AG09319 (cell line): ENCODE measurements at regions not wholly inside any gene's neighbourhood (a gene's known extent, or its start where the extent isn't known, plus 50 kb on each side); places are given as distances from the start of the nearest gene placed in this dataset.

ENCODE experiments used
- DNase-seq: peaks from one replicate; pipeline ENCODE4 v3.0.0-alpha.2; 2010; ENCODE audit warnings: low read depth; ENCODE audit errors: extremely low read depth
- TF ChIP-seq, protein P1 (sequence below): IDR thresholded peaks from 2 replicates; pipeline ENCODE4 v1.5.1; 2011; ENCODE audit warnings: low read depth, mild to moderate bottlenecking, inconsistent platforms, low read length, moderate library complexity

DNA sequence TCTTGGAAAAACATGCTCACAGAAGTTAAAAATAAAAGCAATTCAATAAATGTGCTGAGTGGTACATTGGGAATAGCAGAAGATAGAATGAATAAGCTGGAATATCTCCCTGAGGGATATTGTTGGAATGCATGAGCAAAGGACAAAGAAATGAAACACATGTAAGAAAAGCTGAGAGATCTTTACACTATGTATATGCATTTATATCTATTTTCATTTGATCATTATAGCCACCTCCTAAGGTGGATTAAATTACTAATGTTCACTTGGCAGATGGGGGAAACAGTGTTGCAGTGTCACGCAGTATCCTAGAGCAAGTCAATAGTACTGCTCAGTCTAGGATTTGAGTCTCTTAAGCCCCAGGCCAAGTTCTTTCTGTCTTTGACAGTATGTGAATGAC, 542.0 kb upstream of the MARCKS start:
- no peak for DNase-seq
- TF ChIP-seq, protein P1, sequence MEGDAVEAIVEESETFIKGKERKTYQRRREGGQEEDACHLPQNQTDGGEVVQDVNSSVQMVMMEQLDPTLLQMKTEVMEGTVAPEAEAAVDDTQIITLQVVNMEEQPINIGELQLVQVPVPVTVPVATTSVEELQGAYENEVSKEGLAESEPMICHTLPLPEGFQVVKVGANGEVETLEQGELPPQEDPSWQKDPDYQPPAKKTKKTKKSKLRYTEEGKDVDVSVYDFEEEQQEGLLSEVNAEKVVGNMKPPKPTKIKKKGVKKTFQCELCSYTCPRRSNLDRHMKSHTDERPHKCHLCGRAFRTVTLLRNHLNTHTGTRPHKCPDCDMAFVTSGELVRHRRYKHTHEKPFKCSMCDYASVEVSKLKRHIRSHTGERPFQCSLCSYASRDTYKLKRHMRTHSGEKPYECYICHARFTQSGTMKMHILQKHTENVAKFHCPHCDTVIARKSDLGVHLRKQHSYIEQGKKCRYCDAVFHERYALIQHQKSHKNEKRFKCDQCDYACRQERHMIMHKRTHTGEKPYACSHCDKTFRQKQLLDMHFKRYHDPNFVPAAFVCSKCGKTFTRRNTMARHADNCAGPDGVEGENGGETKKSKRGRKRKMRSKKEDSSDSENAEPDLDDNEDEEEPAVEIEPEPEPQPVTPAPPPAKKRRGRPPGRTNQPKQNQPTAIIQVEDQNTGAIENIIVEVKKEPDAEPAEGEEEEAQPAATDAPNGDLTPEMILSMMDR: no peak

DNA sequence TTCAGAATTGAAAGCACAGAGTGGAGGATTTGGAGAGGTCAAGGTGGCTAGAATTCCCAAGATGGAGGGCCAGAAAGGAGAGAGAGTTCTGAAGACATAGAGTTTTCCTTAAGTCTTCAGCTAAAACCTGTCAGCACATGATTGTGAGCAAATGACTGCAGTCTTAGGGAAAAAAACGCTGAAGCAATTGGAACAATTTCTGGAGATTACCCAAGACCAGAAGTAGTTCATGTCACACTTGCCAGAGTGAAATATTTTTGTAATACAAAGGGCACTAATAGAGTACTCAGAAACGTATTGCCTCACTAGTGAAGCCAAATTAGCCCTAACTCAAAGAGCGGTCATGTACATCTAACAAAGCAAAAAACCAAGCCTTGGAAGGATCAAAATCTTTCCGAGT, 541.3 kb upstream of the MARCKS start:
- TF ChIP-seq, protein P1: no peak
- DNase-seq: no peak

DNA sequence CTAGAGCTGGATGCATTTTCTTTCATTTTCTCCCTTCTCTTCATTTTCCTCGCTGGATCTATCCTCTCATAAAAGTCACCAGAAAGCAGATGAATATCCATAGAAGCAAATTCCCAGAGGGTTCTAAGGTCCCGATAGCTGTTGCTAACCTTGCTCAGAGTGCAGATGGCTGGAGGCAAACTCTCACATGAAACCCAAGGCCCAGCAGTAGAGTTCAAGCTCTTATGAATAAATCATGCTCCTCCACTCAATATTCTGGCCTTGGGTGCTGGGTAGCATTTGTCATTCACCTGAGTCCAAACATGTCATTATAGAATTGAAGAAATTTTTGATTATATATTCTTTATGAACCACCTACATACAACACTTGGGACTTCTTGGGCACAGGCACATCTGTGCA, 539.7 kb upstream of the MARCKS start:
- DNase-seq: no peak
- TF ChIP-seq, protein P1: no peak

DNA sequence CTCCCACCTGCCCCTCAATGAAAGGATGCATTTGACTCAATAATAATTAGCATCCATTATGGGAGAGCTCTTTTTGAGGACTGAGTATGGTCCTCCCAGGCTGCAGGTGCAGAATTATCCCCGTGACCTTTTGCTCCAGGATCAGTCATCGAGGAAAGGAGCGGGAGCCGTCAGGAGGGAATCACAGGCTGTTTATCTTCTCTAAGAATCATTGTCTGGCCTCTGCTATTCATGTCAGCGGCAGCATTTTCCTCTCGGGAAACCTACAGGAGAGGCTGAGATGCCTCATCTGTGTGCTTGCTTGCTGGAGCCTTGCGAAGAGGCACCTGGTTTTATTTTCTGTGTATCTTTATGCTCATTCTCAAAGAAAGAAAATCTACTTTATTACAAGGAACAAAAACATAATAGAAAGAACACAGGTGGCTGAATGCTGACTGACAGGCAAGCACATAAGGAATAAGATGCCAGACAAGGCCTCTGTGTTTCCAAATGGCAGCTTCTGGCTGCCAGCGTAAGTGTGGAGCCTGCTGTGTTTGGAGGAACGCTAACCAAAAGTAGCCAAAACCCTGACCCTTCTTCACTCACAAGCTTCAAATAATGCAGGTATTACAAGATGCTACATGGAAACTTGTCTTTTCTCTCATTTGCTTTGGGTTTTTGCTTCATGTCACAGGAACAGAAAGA, 539.1 kb upstream of the MARCKS start:
- TF ChIP-seq, protein P1: no peak
- DNase-seq: no peak

DNA sequence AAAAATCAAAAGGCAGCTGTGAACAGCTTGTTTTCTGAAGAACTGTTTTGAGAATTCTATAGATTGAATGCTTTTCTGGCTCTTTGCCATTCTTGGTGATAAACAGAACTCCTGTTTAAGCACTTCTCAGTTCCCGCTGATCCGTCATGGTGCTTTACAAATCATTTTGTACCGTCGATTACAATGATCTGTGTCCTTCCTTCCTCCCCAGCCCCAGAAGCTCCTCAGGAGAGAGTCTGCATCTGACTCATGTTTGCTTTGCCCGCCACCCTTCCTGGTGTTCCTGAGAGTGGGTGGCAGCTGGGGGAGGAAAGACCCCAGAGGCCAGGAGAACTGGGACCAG, 538.6 kb upstream of the MARCKS start:
- DNase-seq: no peak
- TF ChIP-seq, protein P1: no peak

DNA sequence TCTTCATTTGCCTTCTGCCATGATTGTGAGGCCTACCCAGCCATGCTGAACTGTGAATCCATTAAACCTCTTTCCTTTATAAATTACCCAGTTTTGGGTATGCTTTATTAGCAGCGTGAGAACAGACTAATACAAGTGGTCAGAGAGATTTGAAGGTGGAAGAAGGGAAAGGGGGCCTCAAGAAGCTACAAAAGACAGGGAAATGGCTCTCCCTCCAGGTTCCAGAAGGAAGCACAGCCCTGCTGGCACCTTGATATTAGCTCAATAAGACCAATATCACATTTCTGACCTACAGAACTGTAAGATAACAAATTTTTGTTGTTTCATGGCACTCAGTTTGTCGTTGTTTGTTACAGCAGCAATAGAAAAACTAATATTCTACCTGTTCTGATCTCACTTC, 536.5 kb upstream of the MARCKS start:
- TF ChIP-seq, protein P1: no peak
- no peak for DNase-seq

DNA sequence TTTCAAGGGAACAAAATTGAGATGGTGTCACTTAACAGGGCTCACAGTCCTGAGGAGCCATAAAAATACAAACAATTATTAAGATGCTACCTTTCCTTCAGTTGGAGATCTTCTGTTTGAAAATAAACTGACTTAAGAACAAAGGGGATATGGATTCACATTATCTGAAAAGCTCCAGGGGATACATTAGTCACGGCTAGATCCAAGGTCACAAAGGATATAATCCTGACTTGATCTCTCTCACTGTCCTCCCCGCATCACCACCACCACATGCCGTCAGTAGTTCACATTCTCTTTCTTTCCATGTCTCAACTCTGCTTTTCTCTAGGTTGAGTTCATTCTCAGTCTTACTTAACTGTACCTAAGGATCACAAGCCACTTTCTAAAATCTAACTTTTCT, 530.4 kb upstream of the MARCKS start:
- no peak for DNase-seq
- TF ChIP-seq, protein P1: no peak
